Right lobe of liver (tissue), 4 donors: ENCODE measurements at regions not wholly inside any gene's neighbourhood (a gene's known extent, or its start where the extent isn't known, plus 50 kb on each side); places are given as distances from the start of the nearest gene placed in this dataset.

Experiments
- POLR2A ChIP-seq: fragments of 450-650 bp; IDR thresholded peaks from one replicate; pipeline ENCODE4 v1.6.1; 2017; ENCODE audit warnings: antibody characterized with exemption, mild to moderate bottlenecking
- TF ChIP-seq, protein P1 (sequence below), 4 donors: fragments of 200-600 bp in 3 of 4; fragments of 450-650 bp in 1 of 4; IDR thresholded peaks; one replicate each; pipeline versions ENCODE4 v1.5.1 to v1.8.0; 2016 to 2022; ENCODE audit warnings: antibody characterized with exemption in 4 of 4, mild to moderate bottlenecking in 2 of 4
- donor health status: DM: no; HTN: no; CAD: no.
- donor health status: DM: no; HTN: no; CAD: no.
- donor health status: DM: no; HTN: yes; CAD: no.

DNA sequence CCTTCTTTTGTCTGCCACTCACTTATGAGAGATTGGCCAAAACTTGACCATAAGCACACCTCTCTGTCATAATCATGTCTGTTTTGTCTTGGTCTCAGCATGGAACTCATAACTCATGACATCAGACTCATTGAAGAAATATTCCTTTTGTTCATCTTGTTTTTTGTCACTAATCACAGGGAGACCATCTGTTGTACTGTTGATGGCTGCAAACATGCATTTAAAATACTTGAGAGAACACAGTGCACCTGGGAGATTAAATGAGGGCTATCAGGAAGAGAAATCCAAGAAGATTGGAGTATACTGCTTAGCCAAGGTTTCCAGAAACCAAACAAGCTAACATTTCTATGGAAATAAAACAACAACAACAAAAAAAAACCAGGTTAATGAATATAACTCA is 689.7 kb downstream of the EPM2A start:
- TF ChIP-seq, protein P1, sequence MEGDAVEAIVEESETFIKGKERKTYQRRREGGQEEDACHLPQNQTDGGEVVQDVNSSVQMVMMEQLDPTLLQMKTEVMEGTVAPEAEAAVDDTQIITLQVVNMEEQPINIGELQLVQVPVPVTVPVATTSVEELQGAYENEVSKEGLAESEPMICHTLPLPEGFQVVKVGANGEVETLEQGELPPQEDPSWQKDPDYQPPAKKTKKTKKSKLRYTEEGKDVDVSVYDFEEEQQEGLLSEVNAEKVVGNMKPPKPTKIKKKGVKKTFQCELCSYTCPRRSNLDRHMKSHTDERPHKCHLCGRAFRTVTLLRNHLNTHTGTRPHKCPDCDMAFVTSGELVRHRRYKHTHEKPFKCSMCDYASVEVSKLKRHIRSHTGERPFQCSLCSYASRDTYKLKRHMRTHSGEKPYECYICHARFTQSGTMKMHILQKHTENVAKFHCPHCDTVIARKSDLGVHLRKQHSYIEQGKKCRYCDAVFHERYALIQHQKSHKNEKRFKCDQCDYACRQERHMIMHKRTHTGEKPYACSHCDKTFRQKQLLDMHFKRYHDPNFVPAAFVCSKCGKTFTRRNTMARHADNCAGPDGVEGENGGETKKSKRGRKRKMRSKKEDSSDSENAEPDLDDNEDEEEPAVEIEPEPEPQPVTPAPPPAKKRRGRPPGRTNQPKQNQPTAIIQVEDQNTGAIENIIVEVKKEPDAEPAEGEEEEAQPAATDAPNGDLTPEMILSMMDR (IDR thresholded peaks at IDR 0.05): no peak
- TF ChIP-seq POLR2A: no peak
